ENCODE measurements at regions not wholly inside any gene's neighbourhood (a gene's known extent, or its start where the extent isn't known, plus 50 kb on each side); places are given as distances from the start of the nearest gene placed in this dataset.

DNA sequence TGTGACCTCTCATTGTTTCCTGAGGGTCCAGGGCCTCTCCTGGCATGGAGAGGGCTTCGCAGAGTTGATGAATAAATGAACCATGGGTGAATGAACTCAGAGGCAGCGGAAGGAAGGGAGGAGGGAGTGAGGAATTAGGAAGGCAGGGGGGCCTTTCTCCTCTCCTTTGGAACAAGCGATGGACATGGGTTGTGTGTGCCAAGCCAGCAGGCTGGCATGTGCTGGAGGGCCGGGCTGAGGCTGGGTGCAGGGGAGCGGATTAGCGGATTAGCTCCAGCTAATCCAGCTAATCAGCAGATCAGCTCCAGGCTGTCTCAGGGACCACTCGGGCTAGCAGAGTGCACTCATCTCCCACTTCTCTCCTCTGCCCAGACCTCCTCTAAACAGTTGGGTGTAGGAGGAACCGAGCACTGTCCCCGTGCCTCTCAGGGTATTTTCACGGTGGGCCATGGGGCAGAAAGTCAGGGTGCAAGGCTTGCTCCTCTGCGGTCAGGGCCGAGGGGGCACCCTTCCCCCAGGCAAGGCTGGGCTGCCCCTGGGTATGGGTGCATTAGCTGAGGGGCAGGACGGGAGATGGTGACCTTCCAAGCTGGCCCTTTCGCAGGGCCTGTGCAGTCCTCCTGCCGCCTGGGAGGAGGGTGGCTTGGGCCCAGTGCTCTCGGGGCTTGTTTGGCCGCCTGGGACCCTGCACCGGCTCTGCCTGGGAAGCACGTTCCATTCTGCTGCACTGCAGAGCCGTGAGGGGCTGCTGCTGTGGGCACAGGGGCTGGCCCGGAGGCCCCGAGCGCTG, 120.3 kb upstream of the B3GAT1 start:
- H3K27me3 ChIP-seq: no peaks in the 10 kb centered on the region
- no peaks in the 10 kb centered on the region for H3K9me3 ChIP-seq
- 80 to 87% methylated on average over 1 to 23 of the region's 23 CpGs for WGBS, 2 donors (ENCODE audit: low coverage in 1 of 2)
- in situ Hi-C loops (cut with MboI; ENCODE audit: low pct_ligation_motif_present in 1 of 4, low pct_unique_long_range_greater_than_20kb in 1 of 4, low sequenced_read_pairs in 3 of 4) (no loop called here), intact Hi-C loops (cut with DNase I; ENCODE audit: low total_unique reads) (no loop called here)
- no peaks in the 10 kb centered on the region for H3K36me3 ChIP-seq
- DNase-seq: no peak
- H3K4me3 ChIP-seq: no peak overlapping the region
- H3K4me1 ChIP-seq: no peaks in the 10 kb centered on the region
- H3K27ac ChIP-seq: no peak overlapping the region
- no peak for TF ChIP-seq EP300 (IDR thresholded peaks at IDR 0.05; ENCODE audit: low read depth)
- no peak for TF ChIP-seq POLR2AphosphoS5 (IDR thresholded peaks at IDR 0.05)
- TF ChIP-seq POLR2A (IDR thresholded peaks at IDR 0.05): no peak
- TF ChIP-seq, protein P1, sequence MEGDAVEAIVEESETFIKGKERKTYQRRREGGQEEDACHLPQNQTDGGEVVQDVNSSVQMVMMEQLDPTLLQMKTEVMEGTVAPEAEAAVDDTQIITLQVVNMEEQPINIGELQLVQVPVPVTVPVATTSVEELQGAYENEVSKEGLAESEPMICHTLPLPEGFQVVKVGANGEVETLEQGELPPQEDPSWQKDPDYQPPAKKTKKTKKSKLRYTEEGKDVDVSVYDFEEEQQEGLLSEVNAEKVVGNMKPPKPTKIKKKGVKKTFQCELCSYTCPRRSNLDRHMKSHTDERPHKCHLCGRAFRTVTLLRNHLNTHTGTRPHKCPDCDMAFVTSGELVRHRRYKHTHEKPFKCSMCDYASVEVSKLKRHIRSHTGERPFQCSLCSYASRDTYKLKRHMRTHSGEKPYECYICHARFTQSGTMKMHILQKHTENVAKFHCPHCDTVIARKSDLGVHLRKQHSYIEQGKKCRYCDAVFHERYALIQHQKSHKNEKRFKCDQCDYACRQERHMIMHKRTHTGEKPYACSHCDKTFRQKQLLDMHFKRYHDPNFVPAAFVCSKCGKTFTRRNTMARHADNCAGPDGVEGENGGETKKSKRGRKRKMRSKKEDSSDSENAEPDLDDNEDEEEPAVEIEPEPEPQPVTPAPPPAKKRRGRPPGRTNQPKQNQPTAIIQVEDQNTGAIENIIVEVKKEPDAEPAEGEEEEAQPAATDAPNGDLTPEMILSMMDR (IDR thresholded peaks at IDR 0.05): no peak

DNA sequence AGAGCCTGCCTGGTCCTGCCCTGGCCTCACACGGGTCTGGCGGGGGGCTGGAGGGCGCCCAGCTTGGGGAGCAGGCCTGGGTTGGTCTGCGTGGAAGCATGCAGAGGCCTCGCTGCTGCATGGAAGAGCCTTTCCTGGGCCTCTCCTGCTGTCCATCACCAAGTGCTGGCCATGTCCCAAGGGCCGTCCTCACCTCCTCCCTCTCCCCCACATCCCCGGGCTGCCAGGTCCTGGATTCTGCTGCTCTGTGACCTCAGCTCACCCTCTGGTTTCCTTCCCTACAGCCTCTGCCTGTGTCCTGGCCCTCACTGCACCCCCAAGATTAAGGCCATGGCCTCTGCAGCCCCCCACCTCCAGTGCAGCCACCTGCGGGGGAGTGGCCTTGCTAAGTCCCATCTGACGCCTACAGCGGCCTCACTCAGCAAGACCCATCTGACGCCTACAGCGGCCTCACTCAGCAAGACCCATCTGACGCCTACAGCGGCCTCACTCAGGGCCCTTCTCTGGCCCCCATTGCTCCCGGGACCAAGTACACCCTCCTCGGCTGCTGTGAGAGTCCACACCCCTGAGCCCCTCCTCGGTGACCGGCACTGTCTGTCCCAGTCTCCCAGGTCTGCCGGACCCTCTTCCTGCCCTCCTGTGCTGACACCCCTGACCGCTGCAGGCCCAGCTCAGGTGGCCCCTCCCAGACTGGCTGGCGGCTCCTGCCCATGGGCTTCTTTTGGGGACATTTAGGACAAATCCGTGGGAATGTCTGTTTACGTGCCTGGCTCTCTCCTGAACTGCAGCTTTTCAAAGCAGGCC, 119.5 kb upstream of the B3GAT1 start:
- no peak for DNase-seq
- 50 to 83% methylated on average over 1 to 21 of the region's 23 CpGs for WGBS, 2 donors (ENCODE audit: low coverage in 1 of 2)
- intact Hi-C loops (cut with DNase I; ENCODE audit: low total_unique reads) (no loop called here), in situ Hi-C loops (cut with MboI; ENCODE audit: low pct_ligation_motif_present in 1 of 4, low pct_unique_long_range_greater_than_20kb in 1 of 4, low sequenced_read_pairs in 3 of 4) (no loop called here)
- Histone ChIP-seq H3K4me3 (no peak overlapping the region), H3K36me3 (no peaks in the 10 kb centered on the region), H3K4me1 (no peaks in the 10 kb centered on the region), H3K27ac (no peak overlapping the region), H3K9me3 (no peaks in the 10 kb centered on the region), H3K27me3 (no peaks in the 10 kb centered on the region)
- TF ChIP-seq POLR2AphosphoS5 (IDR thresholded peaks at IDR 0.05) (no peak), EP300 (IDR thresholded peaks at IDR 0.05; ENCODE audit: low read depth) (no peak), POLR2A (IDR thresholded peaks at IDR 0.05) (no peak)
- TF ChIP-seq, protein P1 (IDR thresholded peaks at IDR 0.05): no peak

DNA sequence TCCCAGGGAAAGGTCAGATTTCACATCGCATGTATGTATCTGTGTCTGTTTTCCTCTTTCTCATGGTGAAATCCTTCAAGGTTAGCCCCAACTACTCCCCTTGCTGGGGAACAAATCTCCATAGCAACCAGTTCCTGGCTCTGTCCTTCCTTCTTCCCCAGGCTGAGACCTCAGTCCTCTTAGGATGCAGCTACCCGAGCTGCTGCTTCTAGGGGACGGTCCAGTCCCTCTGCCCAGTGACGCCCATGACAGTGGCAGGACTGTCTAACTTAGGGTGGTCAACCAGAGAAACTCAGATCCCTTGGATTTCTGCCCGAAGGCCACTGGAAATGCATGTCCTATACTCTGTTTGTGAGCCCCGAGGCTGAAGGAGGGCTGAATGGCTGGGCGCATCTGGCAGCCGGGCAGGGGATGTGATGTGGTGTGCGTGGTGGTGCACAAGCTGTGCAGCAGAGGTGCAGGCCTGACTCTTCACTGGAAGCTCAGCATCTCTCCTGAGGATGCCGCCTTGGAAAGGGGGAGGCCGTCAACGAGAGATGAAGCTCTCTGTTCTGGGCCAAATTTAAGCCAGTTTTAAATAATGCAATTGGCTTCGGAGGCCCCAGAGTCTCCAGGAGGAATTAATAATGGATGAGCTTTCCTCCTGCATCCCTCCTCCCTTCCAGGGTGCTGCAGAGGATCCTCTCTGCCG, 118.7 kb upstream of the B3GAT1 start:
- TF ChIP-seq, protein P1 (IDR thresholded peaks at IDR 0.05): no peak
- no peak for TF ChIP-seq POLR2AphosphoS5 (IDR thresholded peaks at IDR 0.05)
- no peak for TF ChIP-seq EP300 (IDR thresholded peaks at IDR 0.05; ENCODE audit: low read depth)
- TF ChIP-seq POLR2A (IDR thresholded peaks at IDR 0.05): no peak
- no peaks in the 10 kb centered on the region for H3K36me3 ChIP-seq
- intact Hi-C loops (cut with DNase I; ENCODE audit: low total_unique reads): no loop called here
- DNase-seq: no peak
- no peaks in the 10 kb centered on the region for H3K9me3 ChIP-seq
- no peak overlapping the region for H3K4me3 ChIP-seq
- 85% methylated on average over 14 of the region's 14 CpGs; no CpG with 5 or more reads in 1 of the 2 donors for WGBS, 2 donors (ENCODE audit: low coverage in 1 of 2)
- H3K27me3 ChIP-seq: no peaks in the 10 kb centered on the region
- H3K27ac ChIP-seq: no peak overlapping the region
- in situ Hi-C loops (cut with MboI; ENCODE audit: low pct_ligation_motif_present in 1 of 4, low pct_unique_long_range_greater_than_20kb in 1 of 4, low sequenced_read_pairs in 3 of 4): no loop called here
- no peaks in the 10 kb centered on the region for H3K4me1 ChIP-seq
